GM21447 (cell line): ENCODE measurements at regions not wholly inside any gene's neighbourhood (a gene's known extent, or its start where the extent isn't known, plus 50 kb on each side); places are given as distances from the start of the nearest gene placed in this dataset.
"Not testable (repeated sequence)": the region's sequence is repeated elsewhere in the genome, so short reads cannot be mapped to it uniquely, and the experiment has no call there.

Experiments used
- ATAC-seq: cut with Tn5 transposase; IDR thresholded peaks from one replicate; pipeline ENCODE4 v1.9.1; 2021; ENCODE audit not compliant: unreplicated experiment

- no peak for ATAC-seq
Measured at GRCh38 chr2:239663364-239663924, 262.6 kb upstream of the HDAC4 start.

GRCh38 chr2:239662413-239663120, 261.7 kb upstream of the HDAC4 start:
- no peak for ATAC-seq

GRCh38 chr2:239661334-239662312, 260.8 kb upstream of the HDAC4 start:
- ATAC-seq, result no peak

- no peak for ATAC-seq
Measured at GRCh38 chr2:239660390-239661230, 259.8 kb upstream of the HDAC4 start.

- ATAC-seq, result no peak
Measured at GRCh38 chr2:239657992-239658391, 257.2 kb upstream of the HDAC4 start.

- ATAC-seq, result no peak
Measured at GRCh38 chr2:239657236-239657635, 256.4 kb upstream of the HDAC4 start.

GRCh38 chr2:239654266-239654665, 253.4 kb upstream of the HDAC4 start:
- no peak for ATAC-seq

GRCh38 chr2:239651859-239652258, 251.0 kb upstream of the HDAC4 start:
- ATAC-seq, result no peak

- no peak for ATAC-seq
Measured at GRCh38 chr2:239650674-239651073, 249.9 kb upstream of the HDAC4 start.

GRCh38 chr2:239649309-239649708, 248.5 kb upstream of the HDAC4 start:
- no peak for ATAC-seq

GRCh38 chr2:239648607-239649006, 247.8 kb upstream of the HDAC4 start:
- ATAC-seq, result no peak

GRCh38 chr2:239647052-239647819, 246.4 kb upstream of the HDAC4 start:
- ATAC-seq, result no peak

- ATAC-seq, result no peak
Measured at GRCh38 chr2:239646184-239646583, 245.4 kb upstream of the HDAC4 start.

GRCh38 chr2:239644594-239644993, 243.8 kb upstream of the HDAC4 start:
- ATAC-seq, result not testable (repeated sequence)

- no peak for ATAC-seq
Measured at GRCh38 chr2:239644011-239644410, 243.2 kb upstream of the HDAC4 start.

- ATAC-seq, result no peak
Measured at GRCh38 chr2:239642406-239643004, 241.7 kb upstream of the HDAC4 start.

- ATAC-seq, result not testable (repeated sequence)
Measured at GRCh38 chr2:239641904-239642303, 241.1 kb upstream of the HDAC4 start.

- ATAC-seq, result no peak
Measured at GRCh38 chr2:239640676-239641578, 240.1 kb upstream of the HDAC4 start.

- ATAC-seq, result no peak
Measured at GRCh38 chr2:239640210-239640609, 239.4 kb upstream of the HDAC4 start.
